ENCODE measurements at regions not wholly inside any gene's neighbourhood (a gene's known extent, or its start where the extent isn't known, plus 50 kb on each side); places are given as distances from the start of the nearest gene placed in this dataset.

DNA sequence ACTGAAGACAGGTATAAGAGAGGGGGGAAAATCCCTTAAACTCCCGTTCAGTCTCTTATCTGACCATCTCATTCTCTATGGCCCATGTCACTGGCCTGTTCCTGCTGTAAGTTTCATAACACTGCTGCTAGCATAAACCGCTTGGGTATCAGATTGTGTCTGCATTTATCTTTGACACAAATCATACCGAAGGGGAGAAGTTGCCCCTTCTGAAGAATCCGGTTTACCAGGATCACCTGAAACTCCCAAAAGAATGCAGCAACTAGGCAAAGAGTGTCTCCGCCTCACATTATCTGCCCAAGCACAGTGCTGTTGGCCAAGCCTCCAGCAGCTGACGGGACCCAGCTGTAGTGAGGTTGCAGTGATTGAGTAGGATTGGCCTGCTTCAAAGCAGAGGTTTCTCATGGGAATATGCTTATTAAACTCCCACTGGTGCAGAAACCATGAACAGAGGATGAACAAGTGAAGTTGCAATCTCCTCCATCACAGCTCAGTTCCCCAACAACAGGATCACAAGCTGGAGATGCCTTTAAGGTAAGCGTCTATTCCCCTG, 71.3 kb upstream of the PUDP start:
- DNase-seq = no peak

DNA sequence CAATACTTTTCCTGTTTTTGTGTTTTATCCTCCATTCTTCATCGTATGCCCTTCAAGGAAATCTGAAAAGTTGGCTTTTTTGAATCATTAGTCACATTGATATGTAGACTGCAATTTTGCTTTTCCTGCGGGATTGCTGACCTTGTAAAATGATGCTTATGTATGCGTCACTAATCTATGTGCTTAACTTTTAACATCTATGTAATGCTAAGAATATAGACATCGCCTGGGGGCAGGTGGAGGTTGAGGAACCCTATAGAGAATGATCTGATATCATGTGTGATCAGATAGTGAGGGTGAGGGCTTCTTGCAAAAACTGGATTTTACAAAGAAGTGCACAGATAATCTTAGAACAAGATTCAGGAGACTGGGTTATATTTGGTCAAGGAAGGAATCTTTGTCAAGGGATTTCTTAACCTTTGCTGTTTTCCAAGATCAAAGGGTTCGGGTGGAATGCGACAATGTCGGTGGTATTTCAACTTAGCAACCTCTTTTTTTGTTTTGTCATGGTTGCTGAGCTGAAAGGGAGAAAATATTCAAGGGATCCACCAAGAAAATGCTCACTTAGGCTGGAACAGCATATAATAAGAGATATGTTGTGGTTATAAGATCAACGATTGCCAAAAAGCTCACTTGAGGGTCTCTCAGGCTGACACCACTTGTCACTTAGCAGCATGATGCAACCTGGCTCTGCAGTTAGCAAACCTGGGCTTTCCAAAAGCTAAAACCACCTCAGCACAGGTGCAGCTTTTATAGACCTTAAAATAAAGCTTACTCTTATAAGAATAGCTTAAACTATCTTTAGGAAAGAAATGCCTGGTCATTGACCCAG, 70.6 kb upstream of the PUDP start:
- DNase-seq = no peak

DNA sequence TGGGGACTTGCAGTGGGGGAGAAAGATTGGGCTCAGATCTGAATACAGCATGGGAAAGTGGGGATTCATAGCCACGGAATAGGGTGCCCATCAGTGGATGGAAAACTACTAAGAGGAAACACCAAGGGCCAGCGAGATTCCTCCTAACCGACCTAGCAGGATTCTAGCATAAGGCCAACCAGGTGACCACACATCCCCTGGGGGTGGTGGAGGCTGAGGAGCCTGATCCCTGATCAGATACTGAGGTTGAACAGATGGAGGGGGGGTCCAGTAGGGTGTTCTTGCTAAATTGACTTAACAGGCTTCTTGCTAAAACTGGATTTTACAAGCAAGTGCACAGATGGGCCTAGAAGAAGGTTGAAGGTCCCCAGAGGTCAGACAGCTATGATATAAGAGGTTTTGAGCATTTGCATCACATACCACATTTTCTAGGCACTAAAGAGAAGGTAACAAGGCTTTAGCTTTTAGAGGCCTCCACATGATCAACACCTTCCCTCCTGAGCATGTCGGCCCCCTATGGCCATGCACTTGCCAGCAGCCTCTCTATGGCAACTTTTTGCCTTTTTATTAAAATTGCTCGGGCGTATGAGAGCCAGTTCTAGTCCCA, 69.1 kb upstream of the PUDP start:
- DNase-seq = no peak

DNA sequence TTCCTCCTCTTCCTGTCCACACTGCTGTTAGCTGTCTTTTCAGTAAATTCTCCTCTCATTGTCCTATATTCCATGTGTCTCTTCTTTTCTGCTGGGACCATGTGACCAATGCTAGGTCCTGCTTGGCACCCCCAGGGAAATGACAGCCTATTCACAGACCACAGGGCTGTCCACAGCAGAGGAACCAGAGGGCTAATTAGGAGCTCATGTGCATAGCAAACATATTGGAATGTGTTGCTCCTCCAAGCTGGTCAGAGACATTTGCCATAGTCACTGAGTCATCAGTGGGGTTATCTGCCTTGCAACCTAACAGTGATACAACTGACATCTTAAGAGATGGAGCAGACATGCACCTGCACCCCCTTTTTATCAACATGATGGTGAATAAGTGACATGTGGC, 67.9 kb upstream of the PUDP start:
- no peak for DNase-seq

GRCh38 chrX:7214251-7214650, 66.3 kb upstream of the PUDP start:
- no peak for DNase-seq

DNA sequence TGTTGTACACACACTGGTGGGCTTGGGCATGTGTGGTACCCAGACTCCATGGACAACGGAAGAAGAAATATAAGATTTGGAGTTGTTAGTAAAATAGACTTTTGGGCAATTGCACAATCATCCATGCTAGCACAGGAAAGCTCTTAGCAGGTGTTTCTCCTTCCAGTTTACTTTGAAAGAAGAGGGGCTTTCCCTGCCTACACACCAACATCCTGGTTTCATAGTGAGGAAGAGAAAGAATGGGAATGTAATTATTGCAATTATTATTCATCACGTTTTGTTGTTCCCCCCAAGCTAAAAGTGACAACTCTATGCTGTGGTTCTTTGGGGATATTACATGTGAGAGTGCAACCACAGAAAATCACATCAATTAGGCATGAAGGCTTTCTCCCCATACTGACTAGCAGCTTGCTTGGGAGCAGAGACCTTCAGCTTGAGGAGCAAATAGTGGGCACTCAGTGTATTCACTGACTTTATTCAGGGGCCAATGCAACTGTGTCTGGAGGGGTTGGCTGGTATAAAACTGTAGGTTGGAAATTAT, 57.2 kb upstream of the PUDP start:
- DNase-seq = no peak

DNA sequence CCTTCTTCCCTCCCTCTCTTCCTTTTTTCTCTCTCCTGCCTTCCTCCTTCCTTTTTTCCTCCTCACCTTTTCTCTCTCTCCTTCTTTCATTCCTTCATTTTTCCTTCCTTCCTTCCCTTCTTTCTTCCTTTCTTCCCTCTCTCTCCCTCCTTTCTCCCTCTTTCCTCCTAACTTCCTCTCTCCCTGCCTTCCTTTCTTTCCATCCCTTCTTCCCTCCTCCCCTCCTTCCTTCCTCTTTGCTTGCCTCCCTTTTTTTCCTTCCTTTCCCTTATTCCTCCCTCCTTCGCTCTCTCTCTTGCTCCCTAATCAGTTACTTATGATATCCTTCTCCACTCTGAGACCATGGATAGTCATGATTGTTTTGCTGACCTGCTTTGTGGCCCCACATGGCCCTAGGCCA, 56.7 kb upstream of the PUDP start:
- DNase-seq = no peak

DNA sequence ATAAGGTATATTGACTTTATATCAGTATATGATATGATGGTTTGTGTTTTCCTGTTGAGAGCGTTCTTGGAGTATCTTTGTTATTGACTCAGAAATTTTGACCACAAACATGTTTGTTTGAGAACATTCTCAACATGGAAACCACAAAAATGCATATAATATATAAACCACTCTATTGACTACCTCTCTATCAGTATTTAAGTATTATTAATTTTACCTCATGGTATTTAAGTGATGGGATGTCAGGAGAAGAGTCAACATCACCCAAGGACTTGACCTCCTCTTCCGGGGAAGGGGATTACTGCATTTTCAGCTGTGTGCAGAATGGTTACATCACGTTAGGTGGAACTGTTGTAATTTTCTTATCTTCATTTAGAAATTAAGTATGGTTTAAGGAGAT, 54.3 kb upstream of the PUDP start:
- no peak for DNase-seq

DNA sequence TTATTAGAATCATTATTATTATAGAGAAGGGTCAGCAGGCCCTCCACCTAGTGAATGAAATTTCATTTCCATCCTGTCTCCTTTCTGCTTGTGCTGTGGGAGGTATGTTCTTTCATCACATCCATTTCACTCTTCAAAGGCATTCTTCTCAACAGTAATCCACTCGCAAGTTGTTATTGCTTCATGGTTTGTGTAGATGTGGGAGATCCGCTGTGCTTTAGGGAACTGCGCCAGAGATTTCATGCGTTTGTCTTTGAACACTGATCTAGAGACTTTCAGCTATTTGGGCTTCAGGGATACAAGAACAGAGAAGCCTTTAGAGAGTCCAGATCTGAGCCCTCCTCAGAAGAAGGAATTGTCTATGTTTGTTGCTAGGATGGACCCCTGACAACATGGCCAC, 53.5 kb upstream of the PUDP start:
- DNase-seq = no peak

- DNase-seq = no peak
Observed at GRCh38 chrX:7198499-7198898, 50.5 kb upstream of the PUDP start.
